SU-DHL-6 (cell line): ENCODE measurements at regions not wholly inside any gene's neighbourhood (a gene's known extent, or its start where the extent isn't known, plus 50 kb on each side); places are given as distances from the start of the nearest gene placed in this dataset.
"Not testable (repeated sequence)": the region's sequence is repeated elsewhere in the genome, so short reads cannot be mapped to it uniquely, and the experiment has no call there.

Experiments used
- H2AFZ ChIP-seq: fragments of 200-600 bp; sonication (generic); 2 replicates; pipeline ENCODE4 v1.6.1; 2014; ENCODE audit warnings: low read depth, mild to moderate bottlenecking, moderate library complexity, mixed read lengths, antibody characterized with exemption, low read length; ENCODE audit not compliant: severe bottlenecking
- H3F3A ChIP-seq: fragments of 200-600 bp; shearing (Covaris generic); 2 replicates; pipeline ENCODE4 v1.6.0; 2016; ENCODE audit warnings: antibody characterized with exemption, mild to moderate bottlenecking; ENCODE audit not compliant: insufficient read depth
- H3K27ac ChIP-seq: fragments of 200-600 bp; sonication (generic); 2 replicates; pipeline ENCODE4 v1.5.1; 2016; ENCODE audit warnings: low read depth, mild to moderate bottlenecking, low read length, moderate library complexity, mixed read lengths
- H3K27me3 ChIP-seq: fragments of 200-600 bp; sonication (generic), shearing (Covaris generic); 2 replicates; pipeline ENCODE4 v1.6.0; 2014; ENCODE audit warnings: mild to moderate bottlenecking, low read length
- H3K36me3 ChIP-seq: fragments of 200-600 bp; sonication (generic); 2 replicates; pipeline ENCODE4 v1.6.1; 2014; ENCODE audit warnings: mild to moderate bottlenecking, low read length, mixed read lengths
- H3K4me2 ChIP-seq: fragments of 300-600, 200-600 bp; shearing (Covaris generic), sonication (generic); 2 replicates; pipeline ENCODE4 v1.6.0; 2014; ENCODE audit warnings: low read length, low read depth, mild to moderate bottlenecking; ENCODE audit not compliant: poor library complexity, severe bottlenecking
- H3K4me3 ChIP-seq: fragments of 200-600 bp; sonication (generic); 2 replicates; pipeline ENCODE4 v1.5.1; 2014; ENCODE audit warnings: antibody characterized with exemption, low read length, mild to moderate bottlenecking, mixed read lengths; ENCODE audit not compliant: insufficient read depth, poor library complexity, severe bottlenecking
- H3K79me2 ChIP-seq: fragments of 200-600 bp; sonication (generic); 2 replicates; pipeline ENCODE4 v1.6.1; 2014; ENCODE audit warnings: mild to moderate bottlenecking, low read length, moderate library complexity; ENCODE audit not compliant: insufficient read depth
- H3K9ac ChIP-seq: fragments of 200-600 bp; sonication (generic); 2 replicates; pipeline ENCODE4 v1.7.0; 2014; ENCODE audit warnings: mild to moderate bottlenecking, low read length
- H3K9me2 ChIP-seq: fragments of 200-600 bp; sonication (generic); replicated peaks from 2 replicates; pipeline ENCODE4 v1.6.1; 2014; ENCODE audit warnings: low read length; ENCODE audit not compliant: insufficient read depth
- H3K9me3 ChIP-seq: fragments of 200-600 bp; sonication (generic); 2 replicates; pipeline ENCODE4 v1.6.1; 2014; ENCODE audit warnings: low read length, mixed read lengths; ENCODE audit not compliant: insufficient read depth
- H4K20me1 ChIP-seq: fragments of 200-600 bp; sonication (generic); 2 replicates; pipeline ENCODE4 v1.6.1; 2014; ENCODE audit warnings: low read depth, mild to moderate bottlenecking, antibody characterized with exemption, low read length, moderate library complexity, mixed read lengths
- EZH2phosphoT487 ChIP-seq: fragments of 200-600 bp; sonication (generic), shearing (Covaris generic); conservative IDR thresholded peaks from 2 replicates; pipeline ENCODE4 v1.6.1; 2018; ENCODE audit warnings: mild to moderate bottlenecking, antibody characterized with exemption, low read length, moderate library complexity, mixed read lengths
- TF ChIP-seq, protein P1 (sequence below): fragments of 200-600 bp; sonication (generic); IDR thresholded peaks from one replicate; pipeline ENCODE4 v1.5.1; 2017; ENCODE audit warnings: antibody characterized with exemption, mild to moderate bottlenecking, low read length, moderate library complexity; ENCODE audit not compliant: insufficient read depth, poor library complexity, severe bottlenecking

DNA sequence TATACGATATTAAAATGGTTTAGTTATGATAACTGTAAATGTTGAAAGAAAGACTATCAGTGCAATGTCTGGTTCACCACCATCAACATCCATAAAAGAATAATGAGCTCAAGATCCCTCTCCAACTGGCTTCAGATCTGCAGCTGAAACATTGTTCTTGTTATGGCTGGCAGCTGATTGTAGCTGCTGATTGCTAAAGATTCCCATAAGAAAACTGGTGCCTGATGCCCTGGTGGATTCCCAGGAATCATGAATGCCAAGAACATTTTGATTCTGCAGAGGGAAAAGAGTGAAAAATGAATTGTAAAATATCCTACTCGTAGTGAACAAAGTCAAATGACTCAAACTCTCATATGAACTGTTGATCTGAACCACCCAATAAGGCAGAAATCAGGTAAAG, 1160.2 kb downstream of the EPHA7 start:
- TF ChIP-seq, protein P1, sequence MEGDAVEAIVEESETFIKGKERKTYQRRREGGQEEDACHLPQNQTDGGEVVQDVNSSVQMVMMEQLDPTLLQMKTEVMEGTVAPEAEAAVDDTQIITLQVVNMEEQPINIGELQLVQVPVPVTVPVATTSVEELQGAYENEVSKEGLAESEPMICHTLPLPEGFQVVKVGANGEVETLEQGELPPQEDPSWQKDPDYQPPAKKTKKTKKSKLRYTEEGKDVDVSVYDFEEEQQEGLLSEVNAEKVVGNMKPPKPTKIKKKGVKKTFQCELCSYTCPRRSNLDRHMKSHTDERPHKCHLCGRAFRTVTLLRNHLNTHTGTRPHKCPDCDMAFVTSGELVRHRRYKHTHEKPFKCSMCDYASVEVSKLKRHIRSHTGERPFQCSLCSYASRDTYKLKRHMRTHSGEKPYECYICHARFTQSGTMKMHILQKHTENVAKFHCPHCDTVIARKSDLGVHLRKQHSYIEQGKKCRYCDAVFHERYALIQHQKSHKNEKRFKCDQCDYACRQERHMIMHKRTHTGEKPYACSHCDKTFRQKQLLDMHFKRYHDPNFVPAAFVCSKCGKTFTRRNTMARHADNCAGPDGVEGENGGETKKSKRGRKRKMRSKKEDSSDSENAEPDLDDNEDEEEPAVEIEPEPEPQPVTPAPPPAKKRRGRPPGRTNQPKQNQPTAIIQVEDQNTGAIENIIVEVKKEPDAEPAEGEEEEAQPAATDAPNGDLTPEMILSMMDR: no peak
- TF ChIP-seq EZH2phosphoT487: no peak
- Histone ChIP-seq H3K27me3 (no peaks in the 10 kb centered on the region), H3K9me2 (no peaks in the 10 kb centered on the region), H3K9me3 (no peaks in the 10 kb centered on the region), H4K20me1 (no peaks in the 10 kb centered on the region), H3K36me3 (no peaks in the 10 kb centered on the region), H3K27ac (no peak overlapping the region), H3F3A (no peaks in the 10 kb centered on the region), H3K4me2 (no peak overlapping the region), H3K79me2 (no peaks in the 10 kb centered on the region), H3K9ac (no peak overlapping the region), H2AFZ (no peak overlapping the region), H3K4me3 (no peak overlapping the region)

DNA sequence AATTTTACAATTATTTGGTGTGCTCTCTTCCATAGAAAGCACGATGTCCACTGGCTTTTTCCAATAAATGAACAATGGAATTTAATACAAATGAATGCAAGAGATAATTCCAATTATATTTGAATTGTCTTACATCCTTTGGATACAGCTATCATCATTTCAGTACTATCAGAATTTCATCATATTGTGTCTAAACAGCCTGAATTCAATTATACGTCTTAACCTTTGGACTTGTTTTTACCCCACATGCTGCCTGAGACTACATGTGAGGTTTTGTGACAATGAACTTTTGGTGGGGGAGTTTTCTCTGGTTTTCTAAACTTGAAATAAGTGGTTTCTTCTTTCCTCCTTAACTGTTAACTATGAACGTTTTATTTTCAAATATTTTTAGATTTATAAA, 1176.0 kb downstream of the EPHA7 start:
- Histone ChIP-seq H2AFZ (no peak overlapping the region), H3F3A (no peaks in the 10 kb centered on the region), H3K9ac (no peak overlapping the region), H3K4me2 (no peak overlapping the region), H3K36me3 (no peaks in the 10 kb centered on the region), H3K9me3 (no peaks in the 10 kb centered on the region), H3K27me3 (no peaks in the 10 kb centered on the region), H3K9me2 (no peaks in the 10 kb centered on the region), H3K27ac (no peak overlapping the region), H4K20me1 (no peaks in the 10 kb centered on the region), H3K4me3 (no peak overlapping the region), H3K79me2 (no peaks in the 10 kb centered on the region)
- TF ChIP-seq, protein P1: no peak
- no peak for TF ChIP-seq EZH2phosphoT487

DNA sequence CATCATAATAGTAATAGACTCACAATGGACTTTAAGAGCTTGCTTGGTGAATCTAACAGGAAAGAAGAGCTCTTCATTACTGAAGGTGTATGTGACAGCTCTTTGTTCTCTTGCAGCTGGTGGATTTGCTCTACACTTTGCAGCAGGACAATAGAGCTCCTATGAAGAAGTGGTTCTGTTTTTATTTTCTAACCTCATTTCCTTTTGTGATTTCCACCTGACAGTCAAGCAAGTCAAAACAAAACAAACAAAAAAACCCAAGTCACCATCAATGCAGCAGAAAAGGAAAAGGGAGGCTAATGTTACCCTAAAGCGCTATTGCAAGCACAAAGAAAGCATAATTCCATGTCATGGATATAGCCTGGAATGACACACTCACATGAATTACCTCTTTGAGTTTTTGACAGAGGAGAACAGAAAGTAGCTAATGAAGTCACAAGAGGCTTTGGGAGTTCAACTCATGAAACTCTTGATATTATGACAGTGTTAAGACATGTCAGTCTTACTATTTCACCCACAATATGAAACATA, 1188.1 kb downstream of the EPHA7 start:
- Histone ChIP-seq H3K79me2 (no peaks in the 10 kb centered on the region), H3K27ac (no peak overlapping the region), H3K36me3 (no peaks in the 10 kb centered on the region), H3F3A (no peaks in the 10 kb centered on the region), H4K20me1 (no peaks in the 10 kb centered on the region), H3K4me3 (no peak overlapping the region), H3K9me2 (no peaks in the 10 kb centered on the region), H3K9ac (no peak overlapping the region), H3K9me3 (no peaks in the 10 kb centered on the region), H3K4me2 (no peak overlapping the region), H3K27me3 (no peaks in the 10 kb centered on the region), H2AFZ (no peak overlapping the region)
- TF ChIP-seq, protein P1: no peak
- TF ChIP-seq EZH2phosphoT487: no peak

DNA sequence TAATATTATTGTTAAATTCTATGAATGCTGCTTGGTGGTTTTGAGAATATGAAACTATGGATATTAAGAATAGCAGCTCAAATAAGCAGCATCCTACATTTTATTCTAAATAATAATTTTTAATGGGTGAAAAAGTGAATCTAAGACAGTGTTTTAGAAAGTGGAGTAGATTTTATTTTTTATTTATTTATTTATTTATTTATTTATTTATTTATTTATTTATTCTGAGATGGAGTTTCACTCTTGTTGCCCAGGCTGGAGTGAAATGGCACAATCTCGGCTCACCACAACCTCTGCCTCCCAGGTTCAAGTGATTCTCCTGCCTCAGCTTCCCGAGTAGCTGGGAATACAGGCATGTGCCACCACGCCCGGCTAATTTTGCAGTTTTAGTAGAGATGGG, 1199.4 kb downstream of the EPHA7 start:
- H3K27ac ChIP-seq, H3K4me3 ChIP-seq, H3K27me3 ChIP-seq, H4K20me1 ChIP-seq, H2AFZ ChIP-seq, H3K4me2 ChIP-seq, H3K9ac ChIP-seq, H3K36me3 ChIP-seq, H3F3A ChIP-seq, H3K9me2 ChIP-seq, H3K79me2 ChIP-seq, H3K9me3 ChIP-seq: not testable (repeated sequence)
